Activated CD4-positive, alpha-beta memory T cell treated with anti-CD3 and anti-CD28 coated beads for 36 hours (primary cell): ENCODE measurements at regions not wholly inside any gene's neighbourhood (a gene's known extent, or its start where the extent isn't known, plus 50 kb on each side); places are given as distances from the start of the nearest gene placed in this dataset.
A peak's percentile ranks its signal among the peaks of the same experiment; 100 is the strongest.

ENCODE experiments used
- CTCF ChIA-PET: fragments of 350-600 bp; sonication (Branson Sonifier 250); formaldehyde crosslinking; loops from one replicate; lab custom pipeline; 2021; ENCODE audit warnings: antibody characterized with exemption, inconsistent platforms; lab: Charles Lee
- POLR2A ChIA-PET: fragments of 350-600 bp; sonication (Branson Sonifier 250); formaldehyde crosslinking; loops from one replicate; lab custom pipeline; 2021; ENCODE audit warnings: antibody characterized with exemption; lab: Charles Lee
- DNase-seq: peaks from one replicate; pipeline ENCODE4 v3.0.0-alpha.2; 2020
- H3K27ac Mint-ChIP-seq: one replicate; pipeline ENCODE4 v1.8.0; 2021; ENCODE audit warnings: mixed read lengths
- H3K27me3 Mint-ChIP-seq: one replicate; pipeline ENCODE4 v1.8.0; 2021; ENCODE audit warnings: mixed read lengths
- H3K36me3 Mint-ChIP-seq: one replicate; pipeline ENCODE4 v1.8.0; 2021; ENCODE audit warnings: mixed read lengths
- H3K4me1 Mint-ChIP-seq: one replicate; pipeline ENCODE4 v1.8.0; 2021; ENCODE audit warnings: low read depth, mixed read lengths
- H3K4me3 Mint-ChIP-seq: one replicate; pipeline ENCODE4 v1.8.0; 2021; ENCODE audit warnings: mild to moderate bottlenecking, mixed read lengths
- H3K9me3 Mint-ChIP-seq: one replicate; pipeline ENCODE4 v1.8.0; 2021; ENCODE audit warnings: mixed read lengths
- intact Hi-C: fragments of 100-400 bp; cut with micrococcal nuclease; formaldehyde crosslinking; loops from one replicate; pipeline ENCODE4 v1.15.1; 2023

DNA sequence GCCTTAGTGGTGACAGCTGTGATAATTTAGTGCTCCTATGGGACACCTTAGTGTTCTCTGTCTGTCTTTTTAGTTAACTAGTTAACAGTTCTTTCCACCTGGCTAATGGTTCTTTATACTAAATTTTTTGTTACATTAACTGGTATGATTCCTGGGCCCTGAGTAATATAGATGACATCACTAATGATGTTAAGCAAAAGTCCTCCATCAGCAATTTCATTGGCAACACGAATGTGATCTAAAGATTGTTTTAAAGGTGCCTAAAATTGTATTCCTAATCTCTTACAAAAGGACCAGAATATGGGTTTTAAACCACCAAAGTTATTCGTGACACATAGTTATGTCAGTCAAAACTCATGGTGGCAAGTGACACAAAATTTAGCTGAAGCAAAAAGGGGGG lies 235.3 kb downstream of the TENT4A start:
- Mint-ChIP-seq H3K27ac (no peak overlapping the region), H3K36me3 (no peaks in the 10 kb centered on the region), H3K4me1 (no peaks in the 10 kb centered on the region), H3K4me3 (no peak overlapping the region), H3K9me3 (no peaks in the 10 kb centered on the region), H3K27me3 (peaks cover 12% of the 10 kb centered on the region)
- POLR2A ChIA-PET = no interaction called here
- CTCF ChIA-PET = no interaction called here
- no peak for DNase-seq
- intact Hi-C loops = no loop called here

DNA sequence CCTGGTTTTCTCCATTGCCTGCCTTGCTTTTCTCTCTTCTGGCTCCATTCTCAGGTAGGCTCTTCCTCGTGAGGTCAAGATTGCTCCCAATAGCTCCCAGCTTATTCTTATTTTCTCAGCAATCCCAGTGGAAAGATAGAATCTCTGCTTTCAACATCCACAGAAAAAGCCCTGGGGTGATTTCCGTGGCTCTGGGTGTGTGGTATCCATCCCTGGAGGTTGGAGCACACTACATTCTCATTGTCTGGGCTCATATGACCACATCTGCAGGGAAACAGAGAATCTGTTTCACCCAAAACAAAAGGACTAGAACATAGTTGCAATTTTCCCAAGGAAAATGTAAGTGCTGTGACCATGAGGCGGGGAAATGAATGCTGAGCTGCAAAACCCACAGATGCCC lies 236.0 kb downstream of the TENT4A start:
- no peaks in the 10 kb centered on the region for H3K9me3 Mint-ChIP-seq
- ChIA-PET POLR2A (no interaction called here), CTCF (interaction anchor here (0.7 kb wide), 1 partner anchor 806 kb away, joined by 3 read pairs; no protein-coding TSS in a partner anchor)
- DNase-seq = no peak
- no peaks in the 10 kb centered on the region for H3K4me1 Mint-ChIP-seq
- H3K27ac Mint-ChIP-seq = no peak overlapping the region
- intact Hi-C loops = no loop called here
- H3K4me3 Mint-ChIP-seq = no peak overlapping the region
- peaks cover 12% of the 10 kb centered on the region for H3K27me3 Mint-ChIP-seq
- no peaks in the 10 kb centered on the region for H3K36me3 Mint-ChIP-seq

DNA sequence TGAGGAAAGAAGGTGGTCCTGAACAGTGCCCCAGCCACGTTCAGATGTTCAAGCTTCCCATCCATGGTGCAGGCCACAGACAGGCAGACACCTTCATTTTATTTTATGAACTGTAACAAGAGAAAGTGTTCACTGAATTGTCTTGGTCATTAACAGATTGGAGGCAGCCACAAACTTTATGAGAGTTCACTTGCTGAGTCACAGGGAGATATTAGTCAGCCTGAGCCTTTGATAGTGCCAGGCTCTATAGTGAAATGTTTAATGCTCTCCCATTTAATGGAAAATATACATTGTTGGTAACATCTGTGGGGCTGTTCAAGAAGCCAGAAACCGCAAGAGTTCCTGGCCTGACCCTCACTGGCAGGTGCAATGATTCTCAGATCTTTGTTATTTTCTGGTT lies 237.0 kb downstream of the TENT4A start:
- Mint-ChIP-seq H3K9me3 (no peaks in the 10 kb centered on the region), H3K4me1 (no peaks in the 10 kb centered on the region), H3K4me3 (no peak overlapping the region), H3K36me3 (no peaks in the 10 kb centered on the region), H3K27me3 (peaks cover 12% of the 10 kb centered on the region), H3K27ac (no peak overlapping the region)
- peak; percentile 9 for DNase-seq
- intact Hi-C loops = loop anchor here (2.0 kb wide), 1 partner anchor 121 kb away; no protein-coding TSS in a partner anchor
- ChIA-PET POLR2A (no interaction called here), CTCF (interaction anchor here (0.7 kb wide), 1 partner anchor 805 kb away, joined by 3 read pairs; no protein-coding TSS in a partner anchor)

DNA sequence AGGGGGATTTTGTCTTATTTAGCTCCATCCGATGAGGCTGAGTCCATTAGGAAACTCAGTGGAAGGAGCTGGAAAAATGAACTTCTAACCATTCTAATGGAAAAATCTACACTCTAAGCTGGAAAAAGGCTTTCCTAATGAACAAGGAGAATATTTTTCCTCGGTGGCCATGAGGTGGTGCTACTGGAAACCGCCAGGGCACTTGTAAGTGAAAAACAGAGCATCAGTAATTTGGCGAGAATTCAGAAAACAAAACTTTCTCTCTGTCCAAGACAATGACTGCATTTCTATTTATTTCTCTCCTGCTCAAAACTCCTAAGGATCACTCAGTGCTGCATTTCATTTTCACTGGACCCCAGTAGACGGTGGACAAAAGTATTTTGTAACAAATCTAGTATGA lies 237.6 kb downstream of the TENT4A start:
- Mint-ChIP-seq H3K36me3 (no peaks in the 10 kb centered on the region), H3K4me1 (no peaks in the 10 kb centered on the region), H3K9me3 (no peaks in the 10 kb centered on the region), H3K27ac (no peak overlapping the region), H3K4me3 (no peak overlapping the region), H3K27me3 (peaks cover 12% of the 10 kb centered on the region)
- DNase-seq = no peak
- POLR2A ChIA-PET = no interaction called here
- intact Hi-C loops = loop anchor here (2.0 kb wide), 1 partner anchor 122 kb away; no protein-coding TSS in a partner anchor
- CTCF ChIA-PET = interaction anchor here (0.7 kb wide), 1 partner anchor 619 kb away, joined by 3 read pairs; no protein-coding TSS in a partner anchor

DNA sequence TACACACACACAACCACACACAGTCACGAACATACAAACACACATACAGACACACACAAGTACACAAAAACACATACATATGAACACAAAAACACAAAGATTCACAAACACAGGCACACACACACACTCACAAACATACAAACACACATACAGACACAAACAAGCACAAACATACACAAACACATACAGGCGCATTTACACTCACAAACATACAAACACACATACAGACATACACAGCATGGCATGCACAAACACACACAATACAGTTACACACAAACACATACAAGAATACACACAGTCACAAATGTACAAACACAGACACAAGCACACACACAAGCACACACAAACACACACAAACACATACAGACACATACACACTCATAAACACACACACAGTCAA lies 247.9 kb downstream of the TENT4A start:
- intact Hi-C loops = no loop called here
- no peak for DNase-seq
- H3K36me3 Mint-ChIP-seq = no peaks in the 10 kb centered on the region
- H3K4me1 Mint-ChIP-seq = no peaks in the 10 kb centered on the region
- ChIA-PET CTCF (no interaction called here), POLR2A (no interaction called here)
- H3K4me3 Mint-ChIP-seq = no peak overlapping the region
- H3K27ac Mint-ChIP-seq = no peak overlapping the region
- H3K27me3 Mint-ChIP-seq = no peaks in the 10 kb centered on the region
- H3K9me3 Mint-ChIP-seq = peaks cover 2% of the 10 kb centered on the region

DNA sequence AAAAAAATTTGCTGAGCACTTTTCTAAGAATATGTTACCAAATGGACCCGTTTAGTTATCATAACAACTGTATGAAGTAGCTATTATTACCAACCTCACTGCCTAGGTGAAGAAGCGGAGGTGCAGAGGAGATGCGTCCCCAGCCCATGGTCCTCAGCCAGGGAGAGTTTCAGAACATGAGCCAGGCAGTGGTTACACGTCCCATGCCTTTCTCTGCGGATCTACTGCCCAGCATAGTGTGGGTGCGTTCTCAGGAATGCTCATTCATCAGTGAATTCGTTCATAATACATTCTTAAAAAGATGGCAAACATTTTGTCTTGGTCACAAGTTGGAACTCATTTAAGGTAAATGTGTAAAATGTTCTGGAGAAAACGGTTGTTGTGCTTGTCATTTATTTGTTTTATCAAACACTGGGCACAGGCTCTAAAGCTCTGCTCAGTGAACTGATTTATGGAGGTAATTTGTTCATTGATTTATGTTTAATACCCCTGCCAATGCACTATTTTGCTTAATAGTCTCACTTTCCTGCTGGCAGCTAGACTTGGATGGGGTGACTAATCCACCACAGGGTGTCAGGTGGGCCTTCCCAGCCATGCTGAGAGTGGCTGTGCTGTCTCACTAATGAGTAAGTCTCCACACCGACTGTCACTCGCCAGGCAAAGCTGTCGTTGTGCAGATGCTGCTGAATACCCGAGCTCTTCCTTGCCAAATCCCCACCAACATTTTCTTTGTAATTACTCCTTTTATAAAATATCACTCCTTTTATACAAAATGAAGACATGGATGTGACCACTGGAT lies 248.8 kb downstream of the TENT4A start:
- no peaks in the 10 kb centered on the region for H3K36me3 Mint-ChIP-seq
- H3K4me1 Mint-ChIP-seq = no peaks in the 10 kb centered on the region
- H3K27ac Mint-ChIP-seq = no peak overlapping the region
- peaks cover 2% of the 10 kb centered on the region for H3K9me3 Mint-ChIP-seq
- no peaks in the 10 kb centered on the region for H3K27me3 Mint-ChIP-seq
- POLR2A ChIA-PET = no interaction called here
- no peak for DNase-seq
- CTCF ChIA-PET = no interaction called here
- no peak overlapping the region for H3K4me3 Mint-ChIP-seq
- intact Hi-C loops = no loop called here

DNA sequence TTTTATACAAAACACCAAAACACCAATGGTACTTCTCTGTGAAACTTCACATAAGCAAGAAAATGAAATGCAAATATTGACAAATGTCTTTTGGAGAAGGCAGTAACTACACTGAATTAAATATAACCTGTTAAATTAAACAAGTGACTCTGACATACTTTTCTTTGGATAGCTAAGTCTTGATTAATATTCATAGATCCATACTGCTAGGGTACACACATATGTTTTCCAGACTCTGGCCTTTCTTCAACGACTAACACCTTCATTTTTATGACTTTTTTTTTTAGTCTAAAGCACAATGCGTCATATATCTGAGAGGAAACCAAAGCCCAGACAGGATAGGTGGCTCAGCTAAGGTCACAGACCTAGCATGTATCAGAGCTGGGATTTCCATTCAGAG lies 263.7 kb downstream of the TENT4A start:
- ChIA-PET POLR2A (no interaction called here), CTCF (interaction anchor here (0.6 kb wide), 1 partner anchor 159 kb away, joined by 3 read pairs; no protein-coding TSS in a partner anchor)
- no peaks in the 10 kb centered on the region for H3K9me3 Mint-ChIP-seq
- no peak overlapping the region for H3K4me3 Mint-ChIP-seq
- H3K27ac Mint-ChIP-seq = no peak overlapping the region
- intact Hi-C loops = no loop called here
- H3K4me1 Mint-ChIP-seq = no peaks in the 10 kb centered on the region
- no peak for DNase-seq
- H3K36me3 Mint-ChIP-seq = no peaks in the 10 kb centered on the region
- H3K27me3 Mint-ChIP-seq = no peaks in the 10 kb centered on the region

DNA sequence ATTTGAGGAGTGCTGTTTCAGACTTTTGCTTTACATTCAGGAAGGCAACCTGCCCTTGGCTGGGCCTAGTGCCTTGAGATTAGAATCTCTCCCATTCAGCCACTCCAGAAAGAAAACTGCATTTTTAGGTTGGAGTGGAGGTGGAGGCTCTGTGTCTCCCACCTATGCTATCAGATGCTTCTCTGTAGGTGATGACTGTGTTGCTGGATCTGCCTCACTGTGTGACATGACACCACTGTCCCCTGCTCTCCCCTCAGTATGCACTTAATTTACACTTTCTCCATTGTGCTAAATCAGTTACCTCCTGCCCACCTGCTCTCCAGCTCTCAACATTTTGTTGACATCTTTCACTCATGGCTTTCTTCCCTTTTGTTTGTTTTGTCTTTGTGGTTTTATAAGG lies 265.8 kb downstream of the TENT4A start:
- ChIA-PET CTCF (no interaction called here), POLR2A (no interaction called here)
- intact Hi-C loops = no loop called here
- Mint-ChIP-seq H3K27me3 (no peaks in the 10 kb centered on the region), H3K4me1 (no peaks in the 10 kb centered on the region), H3K36me3 (no peaks in the 10 kb centered on the region), H3K27ac (no peak overlapping the region), H3K4me3 (no peak overlapping the region), H3K9me3 (no peaks in the 10 kb centered on the region)
- DNase-seq = no peak

DNA sequence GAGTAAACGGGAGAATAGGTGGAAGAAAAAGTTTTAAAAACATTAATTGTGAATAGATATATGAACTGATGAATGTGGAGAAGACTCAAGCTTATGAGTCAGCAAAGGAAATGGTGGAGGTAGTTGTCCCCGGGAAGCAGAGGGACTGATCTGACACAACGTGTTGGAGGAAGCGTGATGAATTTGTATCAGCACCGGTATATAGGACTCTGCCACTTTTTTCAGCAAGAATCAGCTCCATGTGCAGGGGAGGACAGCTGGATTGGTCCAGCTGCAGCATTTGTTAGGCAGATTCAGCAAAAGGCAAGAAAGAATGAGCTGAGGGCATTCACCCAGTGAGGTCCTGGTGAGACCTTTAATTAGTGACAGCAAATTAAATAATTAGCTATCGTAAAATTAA lies 276.0 kb downstream of the TENT4A start:
- CTCF ChIA-PET = no interaction called here
- intact Hi-C loops = no loop called here
- H3K4me3 Mint-ChIP-seq = no peak overlapping the region

DNA sequence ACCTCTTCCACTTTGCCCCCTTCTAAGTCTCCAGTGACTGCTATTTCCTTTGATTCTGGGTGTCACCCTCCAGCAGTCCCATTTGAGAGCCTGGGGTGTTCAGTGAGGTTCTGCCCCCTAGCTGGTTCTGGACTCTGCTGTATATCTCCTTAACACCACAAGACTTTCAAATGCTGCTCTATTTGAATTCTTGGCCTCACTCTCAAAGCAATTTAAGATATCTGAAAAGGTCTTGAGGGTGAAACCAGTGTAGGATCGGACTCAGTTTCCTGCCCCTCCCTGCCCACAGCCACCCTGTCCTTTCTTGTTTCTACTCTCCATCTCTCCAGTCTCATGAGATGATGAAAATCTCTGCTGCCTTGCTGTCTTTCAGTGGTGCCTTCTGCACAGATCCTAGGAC lies 280.9 kb downstream of the TENT4A start:
- ChIA-PET POLR2A (interaction anchor here (0.7 kb wide), 1 partner anchor 77 kb away, joined by 4 read pairs; no protein-coding TSS in a partner anchor), CTCF (no interaction called here)
- no peaks in the 10 kb centered on the region for H3K4me1 Mint-ChIP-seq
- no peak overlapping the region for H3K4me3 Mint-ChIP-seq
- intact Hi-C loops = no loop called here
- H3K27me3 Mint-ChIP-seq = peaks cover 17% of the 10 kb centered on the region
- H3K36me3 Mint-ChIP-seq = no peaks in the 10 kb centered on the region
- DNase-seq = no peak
- no peak overlapping the region for H3K27ac Mint-ChIP-seq
- H3K9me3 Mint-ChIP-seq = peaks cover 2% of the 10 kb centered on the region

More for the DNA sequence above, 276.0 kb downstream of the TENT4A start:
- Mint-ChIP-seq H3K36me3 (no peaks in the 10 kb centered on the region), H3K27ac (no peak overlapping the region), H3K27me3 (peaks cover 9% of the 10 kb centered on the region), H3K4me1 (no peaks in the 10 kb centered on the region), H3K9me3 (no peaks in the 10 kb centered on the region)
- DNase-seq = no peak
- POLR2A ChIA-PET = no interaction called here

DNA sequence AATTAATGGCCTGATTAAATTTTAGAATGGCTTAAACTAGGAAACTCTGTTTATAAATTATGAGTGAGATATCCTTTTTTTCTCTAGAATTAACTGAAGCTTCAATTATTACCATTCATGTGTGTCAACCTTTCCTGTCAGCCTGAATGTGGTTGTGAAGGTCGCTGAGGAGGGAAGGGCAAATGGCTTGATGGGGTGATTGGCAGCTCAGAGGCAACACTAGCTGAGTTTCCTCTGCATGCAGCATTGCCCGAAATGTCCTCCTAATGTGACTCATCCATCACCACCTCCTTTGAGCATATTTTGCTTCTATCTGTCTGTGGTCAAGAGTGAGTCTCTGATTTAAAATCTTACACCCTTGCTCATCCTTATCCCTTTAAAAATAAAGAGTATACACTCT lies 281.9 kb downstream of the TENT4A start:
- no peaks in the 10 kb centered on the region for H3K4me1 Mint-ChIP-seq
- H3K27ac Mint-ChIP-seq = no peak overlapping the region
- ChIA-PET CTCF (no interaction called here), POLR2A (no interaction called here)
- no peak overlapping the region for H3K4me3 Mint-ChIP-seq
- peaks cover 17% of the 10 kb centered on the region for H3K27me3 Mint-ChIP-seq
- H3K36me3 Mint-ChIP-seq = no peaks in the 10 kb centered on the region
- intact Hi-C loops = no loop called here
- peaks cover 2% of the 10 kb centered on the region for H3K9me3 Mint-ChIP-seq
- no peak for DNase-seq

DNA sequence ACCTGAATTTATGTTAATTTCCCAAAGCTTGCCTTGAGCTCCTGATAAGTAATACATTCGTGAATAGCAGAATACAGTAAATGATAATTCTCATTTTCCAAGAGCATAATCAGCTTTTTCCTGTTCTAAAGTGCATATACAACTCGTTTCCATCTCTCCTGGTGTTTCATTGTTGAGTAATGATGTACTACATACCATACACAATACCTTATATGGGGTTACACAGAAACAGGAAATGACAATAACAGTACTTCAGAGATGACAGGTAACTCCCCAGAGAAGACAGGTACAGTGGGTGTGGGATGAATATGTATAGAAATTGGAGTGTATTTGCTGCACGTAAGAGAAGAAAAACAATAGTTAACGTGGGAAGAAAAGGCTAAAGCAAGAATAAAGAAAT lies 287.1 kb downstream of the TENT4A start:
- Mint-ChIP-seq H3K4me3 (no peak overlapping the region), H3K27ac (no peak overlapping the region), H3K9me3 (peaks cover 5% of the 10 kb centered on the region), H3K4me1 (peaks cover 3% of the 10 kb centered on the region), H3K36me3 (no peaks in the 10 kb centered on the region), H3K27me3 (peaks cover 10% of the 10 kb centered on the region)
- ChIA-PET POLR2A (no interaction called here), CTCF (no interaction called here)
- no peak for DNase-seq
- intact Hi-C loops = loop anchor here (1.0 kb wide), 1 partner anchor 171 kb away; no protein-coding TSS in a partner anchor

DNA sequence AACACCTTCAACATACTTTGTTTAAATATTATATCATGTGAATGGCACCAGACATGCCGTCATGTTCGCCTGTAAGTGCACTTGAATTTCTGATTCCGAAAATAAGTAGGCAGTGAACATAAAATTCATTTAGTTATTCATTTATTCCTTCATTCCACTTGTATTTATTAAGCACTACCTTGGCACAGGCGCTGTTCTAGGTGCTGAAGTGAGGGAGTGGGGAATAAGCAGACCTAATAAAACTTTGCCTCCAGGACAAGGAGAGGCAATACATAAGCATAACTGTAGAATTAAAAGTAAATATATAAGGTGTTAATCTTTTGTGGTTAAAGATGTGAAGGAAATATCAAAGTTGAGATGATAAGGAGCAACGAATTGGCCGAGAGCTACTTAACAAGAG lies 297.4 kb downstream of the TENT4A start:
- H3K36me3 Mint-ChIP-seq = no peaks in the 10 kb centered on the region
- no peak overlapping the region for H3K27ac Mint-ChIP-seq
- CTCF ChIA-PET = no interaction called here
- intact Hi-C loops = no loop called here
- POLR2A ChIA-PET = no interaction called here
- no peak overlapping the region for H3K4me3 Mint-ChIP-seq
- DNase-seq = no peak
- no peaks in the 10 kb centered on the region for H3K27me3 Mint-ChIP-seq
- H3K4me1 Mint-ChIP-seq = no peaks in the 10 kb centered on the region
- H3K9me3 Mint-ChIP-seq = no peaks in the 10 kb centered on the region
